ENCODE measurements at regions not wholly inside any gene's neighbourhood (a gene's known extent, or its start where the extent isn't known, plus 50 kb on each side); places are given as distances from the start of the nearest gene placed in this dataset.

DNA sequence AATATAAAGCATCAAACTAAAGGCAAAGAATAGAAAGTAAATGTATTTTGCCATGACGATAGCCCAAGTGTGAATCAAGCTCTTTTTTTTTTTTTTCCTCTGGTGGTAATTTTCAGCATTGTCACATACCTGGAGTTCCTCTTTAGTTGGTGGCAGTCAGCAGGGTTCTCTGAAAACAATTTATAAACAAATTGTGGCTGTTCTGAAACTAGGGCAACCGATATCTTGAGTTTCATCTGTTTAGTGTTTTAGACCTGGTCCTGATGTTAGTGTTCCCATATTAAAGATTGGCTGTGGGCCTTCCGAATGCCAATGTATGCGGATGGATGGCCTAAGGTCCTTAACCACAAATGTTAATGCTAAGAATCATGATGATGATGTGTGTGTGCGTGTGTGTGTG is 713.1 kb downstream of the GATA3 start:
- DNase-seq (ENCODE audit: low spot score): no peak
- TF ChIP-seq, protein P1, sequence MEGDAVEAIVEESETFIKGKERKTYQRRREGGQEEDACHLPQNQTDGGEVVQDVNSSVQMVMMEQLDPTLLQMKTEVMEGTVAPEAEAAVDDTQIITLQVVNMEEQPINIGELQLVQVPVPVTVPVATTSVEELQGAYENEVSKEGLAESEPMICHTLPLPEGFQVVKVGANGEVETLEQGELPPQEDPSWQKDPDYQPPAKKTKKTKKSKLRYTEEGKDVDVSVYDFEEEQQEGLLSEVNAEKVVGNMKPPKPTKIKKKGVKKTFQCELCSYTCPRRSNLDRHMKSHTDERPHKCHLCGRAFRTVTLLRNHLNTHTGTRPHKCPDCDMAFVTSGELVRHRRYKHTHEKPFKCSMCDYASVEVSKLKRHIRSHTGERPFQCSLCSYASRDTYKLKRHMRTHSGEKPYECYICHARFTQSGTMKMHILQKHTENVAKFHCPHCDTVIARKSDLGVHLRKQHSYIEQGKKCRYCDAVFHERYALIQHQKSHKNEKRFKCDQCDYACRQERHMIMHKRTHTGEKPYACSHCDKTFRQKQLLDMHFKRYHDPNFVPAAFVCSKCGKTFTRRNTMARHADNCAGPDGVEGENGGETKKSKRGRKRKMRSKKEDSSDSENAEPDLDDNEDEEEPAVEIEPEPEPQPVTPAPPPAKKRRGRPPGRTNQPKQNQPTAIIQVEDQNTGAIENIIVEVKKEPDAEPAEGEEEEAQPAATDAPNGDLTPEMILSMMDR (IDR thresholded peaks at IDR 0.05; ENCODE audit: borderline replicate concordance, control extremely low read depth, extremely low read depth, insufficient read depth, missing control alignments): no peak
- in situ Hi-C loops (cut with MboI; ENCODE audit: low sequenced_read_pairs, unreplicated experiment): no loop called here

DNA sequence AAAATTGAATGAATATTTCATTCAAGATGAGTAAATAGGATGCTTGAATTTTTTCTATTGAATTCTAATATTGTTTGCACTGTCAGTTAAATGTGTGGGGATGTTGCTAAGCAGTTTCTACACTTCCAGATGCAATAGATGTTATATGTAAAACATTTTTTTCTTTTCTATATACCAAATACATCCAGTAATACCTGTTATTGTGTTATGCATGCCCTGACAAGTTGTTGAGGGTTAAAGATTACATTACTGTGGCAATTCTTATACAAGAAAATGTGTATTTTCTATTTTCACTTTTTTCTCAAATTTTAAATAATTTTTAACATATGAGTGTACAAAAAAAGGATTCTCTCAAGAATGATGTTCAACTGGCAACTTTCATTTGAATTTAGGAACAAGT is 713.9 kb downstream of the GATA3 start:
- no peak for DNase-seq (ENCODE audit: low spot score)
- TF ChIP-seq, protein P1 (IDR thresholded peaks at IDR 0.05; ENCODE audit: borderline replicate concordance, control extremely low read depth, extremely low read depth, insufficient read depth, missing control alignments): no peak
- in situ Hi-C loops (cut with MboI; ENCODE audit: low sequenced_read_pairs, unreplicated experiment): no loop called here

GRCh38 chr10:8768852-8769251 is 714.4 kb downstream of the GATA3 start:
- TF ChIP-seq, protein P1 (IDR thresholded peaks at IDR 0.05; ENCODE audit: borderline replicate concordance, control extremely low read depth, extremely low read depth, insufficient read depth, missing control alignments): no peak
- in situ Hi-C loops (cut with MboI; ENCODE audit: low sequenced_read_pairs, unreplicated experiment): no loop called here
- no peak for DNase-seq (ENCODE audit: low spot score)

- in situ Hi-C loops (cut with MboI; ENCODE audit: low sequenced_read_pairs, unreplicated experiment): no loop called here
Observed at GRCh38 chr10:8776926-8777622, 722.6 kb downstream of the GATA3 start.

DNA sequence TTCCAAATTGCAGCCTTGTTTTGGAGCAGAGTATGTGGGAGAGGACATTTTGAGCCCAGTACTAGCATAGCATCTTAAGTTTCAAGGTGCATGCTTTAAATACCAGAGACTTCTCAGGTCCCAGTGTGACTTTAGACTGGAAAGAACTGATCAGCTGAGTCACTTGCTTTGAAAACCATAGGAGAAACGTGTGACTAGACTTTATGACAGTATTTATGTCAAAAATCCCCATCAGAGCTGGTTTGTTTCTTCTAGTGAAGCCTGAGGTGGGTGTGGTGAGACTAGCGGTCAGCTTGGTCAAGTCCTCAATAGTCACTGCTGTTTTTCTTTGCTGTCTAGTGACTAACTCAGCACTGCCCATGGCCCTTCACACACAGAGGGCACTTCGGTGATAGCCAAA is 724.2 kb downstream of the GATA3 start:
- no peak for DNase-seq (ENCODE audit: low spot score)
- TF ChIP-seq, protein P1 (IDR thresholded peaks at IDR 0.05; ENCODE audit: borderline replicate concordance, control extremely low read depth, extremely low read depth, insufficient read depth, missing control alignments): no peak
- in situ Hi-C loops (cut with MboI; ENCODE audit: low sequenced_read_pairs, unreplicated experiment): no loop called here

More at GRCh38 chr10:8776926-8777622, 722.6 kb downstream of the GATA3 start:
- DNase-seq (ENCODE audit: low spot score): no peak
- TF ChIP-seq, protein P1 (IDR thresholded peaks at IDR 0.05; ENCODE audit: borderline replicate concordance, control extremely low read depth, extremely low read depth, insufficient read depth, missing control alignments): no peak

DNA sequence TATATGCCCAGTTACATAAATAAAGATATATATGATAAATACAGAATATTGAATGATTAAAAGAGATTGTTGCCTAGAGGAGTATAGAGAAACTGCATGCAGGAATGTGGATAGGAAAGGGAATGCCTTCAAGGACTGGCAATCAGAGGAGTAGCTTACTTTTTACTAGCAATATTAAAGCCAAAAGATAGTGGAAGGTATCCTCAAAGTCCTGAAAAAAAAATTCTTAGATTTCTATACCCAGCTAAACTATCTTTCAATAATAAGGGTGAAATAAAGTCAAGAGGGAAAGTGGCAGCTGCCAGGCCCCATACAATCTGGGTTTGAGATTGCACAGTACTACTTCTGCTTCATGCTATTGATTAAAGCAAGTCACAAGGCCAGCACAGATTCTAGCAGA is 733.2 kb downstream of the GATA3 start:
- no peak for DNase-seq (ENCODE audit: low spot score)
- in situ Hi-C loops (cut with MboI; ENCODE audit: low sequenced_read_pairs, unreplicated experiment): no loop called here
- TF ChIP-seq, protein P1 (IDR thresholded peaks at IDR 0.05; ENCODE audit: borderline replicate concordance, control extremely low read depth, extremely low read depth, insufficient read depth, missing control alignments): no peak
